Endothelial cell of umbilical vein (primary cell): ENCODE measurements at regions not wholly inside any gene's neighbourhood (a gene's known extent, or its start where the extent isn't known, plus 50 kb on each side); places are given as distances from the start of the nearest gene placed in this dataset.

Source experiments
- BruUV-seq: library from RNA; stranded (reverse); fragments of 400-500 nt; replicated peaks from 2 replicates; lab custom pipeline; 2021; lab: Mats Ljungman, UMichigan
- CTCF ChIA-PET: fragments of 300-600, 350-600 bp; sonication (Branson Sonifier 250); formaldehyde crosslinking; loops from one replicate; lab custom pipeline; 2021; ENCODE audit warnings: antibody characterized with exemption, inconsistent platforms; lab: Charles Lee
- POLR2A ChIA-PET: fragments of 300-600, 350-600 bp; sonication (Branson Sonifier 250); formaldehyde crosslinking; loops from one replicate; lab custom pipeline; 2021; ENCODE audit warnings: antibody characterized with exemption, inconsistent platforms; lab: Charles Lee
- DNase-seq: peaks from one replicate; pipeline ENCODE4 v3.0.0-alpha.2; 2011; ENCODE audit warnings: low read depth, low spot score
- FAIRE-seq: peaks from 2 replicates; lab custom pipeline; 2011; peaks lifted over from hg19 to GRCh38; lab: Jason Lieb, UNC
- H2AFZ ChIP-seq: 2 replicates; pipeline ENCODE4 v1.6.0; 2012; ENCODE audit warnings: low read depth, low read length, control low read depth, inconsistent platforms
- H3K27ac ChIP-seq: 2 replicates; pipeline ENCODE4 v1.5.1; 2011; ENCODE audit warnings: low read depth, mild to moderate bottlenecking, control low read depth, low read length, moderate library complexity; ENCODE audit not compliant: insufficient read depth
- H3K27me3 ChIP-seq, 2 experiments: 2 replicates each; pipeline versions ENCODE4 v1.6.0 to v1.6.1; 2011; ENCODE audit warnings: low read length in 2 of 2, mixed read lengths in 1 of 2; ENCODE audit not compliant: control insufficient read depth in 2 of 2, insufficient read depth in 2 of 2
- H3K36me3 ChIP-seq, 2 experiments: 2 replicates in 1 of 2; 3 replicates in 1 of 2; pipeline ENCODE4 v1.5.1; 2011; ENCODE audit warnings: low read length in 2 of 2, mild to moderate bottlenecking in 1 of 2, moderate library complexity in 1 of 2; ENCODE audit not compliant: control insufficient read depth in 2 of 2, insufficient read depth in 2 of 2; ENCODE audit errors: extremely low read depth in 1 of 2
- H3K4me1 ChIP-seq: 3 replicates; pipeline ENCODE4 v1.5.1; 2011; ENCODE audit warnings: mild to moderate bottlenecking, low read length; ENCODE audit not compliant: control insufficient read depth, insufficient read depth; ENCODE audit errors: extremely low read depth
- H3K4me2 ChIP-seq: 2 replicates; pipeline ENCODE4 v1.6.1; 2011; ENCODE audit warnings: low read length, control low read depth, mixed read lengths; ENCODE audit not compliant: insufficient read depth
- H3K4me3 ChIP-seq, 3 experiments: fragments of 200-600 bp in 1 of 3; sonication (generic), shearing (Covaris generic) in 1 of 3; replicated peaks in 1 of 3; 2 replicates each; pipeline ENCODE4 v1.5.1; 2011 to 2016; ENCODE audit warnings: control low read depth in 3 of 3, low read length in 3 of 3, mild to moderate bottlenecking in 2 of 3, inconsistent platforms in 1 of 3, low read depth in 1 of 3, moderate library complexity in 1 of 3; ENCODE audit not compliant: insufficient read depth in 1 of 3
- H3K79me2 ChIP-seq: 2 replicates; pipeline ENCODE4 v1.6.0; 2012; ENCODE audit warnings: low read length, inconsistent platforms; ENCODE audit not compliant: control insufficient read depth, insufficient read depth
- H3K9ac ChIP-seq: replicated peaks from 2 replicates; pipeline ENCODE3; 2011; ENCODE audit warnings: low read length, control low read depth; ENCODE audit not compliant: insufficient read depth; ENCODE audit errors: extremely low read depth
- H3K9me1 ChIP-seq: replicated peaks from 3 replicates; pipeline ENCODE4 v1.6.0; 2011; ENCODE audit warnings: mild to moderate bottlenecking, low read length; ENCODE audit not compliant: control insufficient read depth, insufficient read depth; ENCODE audit errors: extremely low read depth
- H3K9me3 ChIP-seq: replicated peaks from 2 replicates; pipeline ENCODE4 v1.5.1; 2012; ENCODE audit warnings: low read length, inconsistent platforms; ENCODE audit not compliant: control insufficient read depth, insufficient read depth
- H4K20me1 ChIP-seq: replicated peaks from 2 replicates; pipeline ENCODE3; 2011; ENCODE audit warnings: mild to moderate bottlenecking, low read length; ENCODE audit not compliant: control insufficient read depth, insufficient read depth; ENCODE audit errors: extremely low read depth
- CTCF ChIP-seq, 2 donors: IDR thresholded peaks; 1 replicate in 1 of 2; 2 replicates in 1 of 2; pipeline ENCODE4 v1.5.1; 2011; ENCODE audit warnings: low read length in 2 of 2, mild to moderate bottlenecking in 2 of 2, moderate library complexity in 2 of 2, control low read depth in 1 of 2, inconsistent platforms in 1 of 2, low read depth in 1 of 2; ENCODE audit not compliant: insufficient read depth in 1 of 2; ENCODE audit errors: extremely low read depth in 1 of 2
- EZH2 ChIP-seq: IDR thresholded peaks from 2 replicates; pipeline ENCODE4 v1.6.1; 2012; ENCODE audit warnings: borderline replicate concordance, low read depth, mild to moderate bottlenecking, moderate library complexity, low read length, inconsistent platforms; ENCODE audit not compliant: severe bottlenecking
- FOS ChIP-seq: IDR thresholded peaks from 2 replicates; pipeline ENCODE4 v1.6.1; 2011; ENCODE audit warnings: mild to moderate bottlenecking, low read length, moderate library complexity, borderline replicate concordance; ENCODE audit not compliant: insufficient read depth
- GATA2 ChIP-seq: IDR thresholded peaks from 2 replicates; pipeline ENCODE4 v1.7.0; 2011; ENCODE audit warnings: low read depth, mild to moderate bottlenecking, moderate library complexity, mixed read lengths, low read length; ENCODE audit not compliant: insufficient read length, insufficient read depth
- JUN ChIP-seq: IDR thresholded peaks from 2 replicates; pipeline ENCODE4 v1.6.1; 2011; ENCODE audit warnings: borderline replicate concordance, low read depth; ENCODE audit not compliant: insufficient read length, insufficient read depth
- MAX ChIP-seq: IDR thresholded peaks from 2 replicates; pipeline ENCODE4 v1.6.1; 2011; ENCODE audit not compliant: insufficient read depth, insufficient read length
- MYC ChIP-seq: IDR thresholded peaks from one replicate; pipeline ENCODE4 v1.6.1; 2011; ENCODE audit warnings: mild to moderate bottlenecking, low read depth, low read length
- POLR2A ChIP-seq: IDR thresholded peaks from 2 replicates; pipeline ENCODE4 v1.6.1; 2012; ENCODE audit warnings: low read depth, mild to moderate bottlenecking, control low read depth, low read length
- POLR2AphosphoS5 ChIP-seq: IDR thresholded peaks from 2 replicates; pipeline ENCODE4 v1.6.1; 2012; ENCODE audit warnings: low read depth, mild to moderate bottlenecking, control low read depth, low read length, moderate library complexity; ENCODE audit not compliant: insufficient read depth
- dilution Hi-C: fragments of 300-500 bp; cut with MboI; formaldehyde crosslinking; loops from one replicate; pipeline ENCODE4 v1.15.0; 2019; ENCODE audit warnings: low sequenced_read_pairs; ENCODE audit not compliant: extremely low pct_ligation_motif_present
- intact Hi-C: fragments of 100-400 bp; cut with micrococcal nuclease; formaldehyde crosslinking; loops from one replicate; pipeline ENCODE4 v1.10.0; 2022

DNA sequence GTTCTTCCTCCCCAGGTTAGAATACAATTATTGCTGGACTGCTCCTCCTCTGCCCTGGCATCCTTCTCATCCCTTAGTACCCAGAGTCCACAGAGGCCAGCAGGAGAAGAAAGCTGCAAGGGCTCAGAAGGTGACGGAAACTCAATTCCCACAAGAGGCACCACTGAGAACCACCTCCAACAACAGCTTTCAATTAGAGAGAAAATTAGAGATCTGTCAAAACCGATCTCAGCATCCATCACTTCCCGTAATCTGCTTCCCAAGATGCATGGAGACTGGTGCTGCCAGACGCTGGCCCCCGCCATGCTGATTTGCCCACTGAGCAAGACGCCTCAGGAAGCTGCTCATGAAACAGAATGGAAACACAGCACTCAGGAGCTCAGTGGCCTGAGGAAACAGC, 135.0 kb upstream of the PRICKLE2 start:
- Histone ChIP-seq H3K27me3 (peaks cover 0 to 4% of the 10 kb centered on the region in 2 experiments), H3K4me2 (no peak overlapping the region), H4K20me1 (no peaks in the 10 kb centered on the region), H3K9me3 (no peaks in the 10 kb centered on the region), H3K36me3 (no peaks in the 10 kb centered on the region), H3K9ac (no peak overlapping the region), H3K79me2 (no peaks in the 10 kb centered on the region), H3K27ac (no peak overlapping the region), H3K4me3 (no peak overlapping the region), H3K9me1 (no peaks in the 10 kb centered on the region), H3K4me1 (peaks cover 13% of the 10 kb centered on the region), H2AFZ (no peak overlapping the region)
- no peak for FAIRE-seq
- CTCF ChIA-PET = no interaction called here
- dilution Hi-C loops (no loop called here), intact Hi-C loops (no loop called here)
- DNase-seq = no peak
- no peak for TF ChIP-seq EZH2
- TF ChIP-seq MAX = no peak
- TF ChIP-seq POLR2AphosphoS5 = no peak
- no peak for TF ChIP-seq POLR2A
- no peak for TF ChIP-seq MYC
- no peak for TF ChIP-seq GATA2
- TF ChIP-seq FOS = no peak
- no peak for TF ChIP-seq CTCF (IDR thresholded peaks at IDR 0.05; ENCODE audit: extremely low read depth in 1 of 2, insufficient read depth in 1 of 2, low read depth in 1 of 2, low read length in 2 of 2)
- TF ChIP-seq JUN = no peak
- POLR2A ChIA-PET = no interaction called here
- no TSS peak for BruUV-seq
